ENCODE measurements at regions not wholly inside any gene's neighbourhood (a gene's known extent, or its start where the extent isn't known, plus 50 kb on each side); places are given as distances from the start of the nearest gene placed in this dataset.
A peak's percentile ranks its signal among the peaks of the same experiment; 100 is the strongest.

GRCh38 chr22:22721681-22722354 lies 77.4 kb downstream of the GGTLC2 start:
- Histone ChIP-seq H3K27ac (ENCODE audit: extremely low read depth, low read depth, low read length) (no peak overlapping the region), H3K9me3 (ENCODE audit: control insufficient read depth, insufficient read depth, low read depth, low read length) (no peaks in the 10 kb centered on the region), H3K36me3 (ENCODE audit: control insufficient read depth in 2 of 2, insufficient read depth in 1 of 2, low read length in 2 of 2) (no peaks in the 10 kb centered on the region), H3K4me1 (ENCODE audit: control insufficient read depth, insufficient read depth, low read length) (no peaks in the 10 kb centered on the region), H3K4me3 (ENCODE audit: low read depth, low read length) (no peak overlapping the region)
- ChIA-PET POLR2A (no interaction called here), CTCF (interaction anchor here (0.7 to 4.0 kb wide), 14 partner anchors 9 to 358 kb away, joined by 3 to 24 read pairs (median 6); no protein-coding TSS in a partner anchor)
- peak; percentile 97 for TF ChIP-seq ZFHX2 (tag by site-specific recombination; conservative IDR thresholded peaks at IDR 0.05)
- TF ChIP-seq EGR2 (tag by site-specific recombination; IDR thresholded peaks at IDR 0.05; ENCODE audit: low read depth), result peak; percentile 96
- no peak for TF ChIP-seq ZNF610 (tag by site-specific recombination; IDR thresholded peaks at IDR 0.05; ENCODE audit: borderline replicate concordance)

GRCh38 chr22:22728382-22728781 lies 84.0 kb downstream of the GGTLC2 start:
- Histone ChIP-seq H3K9me3 (ENCODE audit: control insufficient read depth, insufficient read depth, low read depth, low read length) (no peaks in the 10 kb centered on the region), H3K4me3 (ENCODE audit: low read depth, low read length) (no peak overlapping the region), H3K36me3 (ENCODE audit: control insufficient read depth in 2 of 2, insufficient read depth in 1 of 2, low read length in 2 of 2) (no peaks in the 10 kb centered on the region), H3K27ac (ENCODE audit: extremely low read depth, low read depth, low read length) (no peak overlapping the region), H3K4me1 (ENCODE audit: control insufficient read depth, insufficient read depth, low read length) (no peaks in the 10 kb centered on the region)
- CTCF ChIA-PET, result interaction anchor here (0.9 to 1.3 kb wide), 3 partner anchors 26 to 142 kb away, joined by 3 read pairs; no protein-coding TSS in a partner anchor
- TF ChIP-seq ZNF280C (tag by site-specific recombination; IDR thresholded peaks at IDR 0.05) (no peak), EGR2 (tag by site-specific recombination; IDR thresholded peaks at IDR 0.05; ENCODE audit: low read depth) (no peak), BCL11A (tag by site-specific recombination; IDR thresholded peaks at IDR 0.05; ENCODE audit: low read depth) (no peak), ZNF571 (tag by site-specific recombination; IDR thresholded peaks at IDR 0.05) (no peak), ZNF645 (tag by site-specific recombination; IDR thresholded peaks at IDR 0.05) (no peak), ZNF175 (tag by site-specific recombination; IDR thresholded peaks at IDR 0.05) (no peak), ZNF423 (tag by site-specific recombination; IDR thresholded peaks at IDR 0.05) (no peak), ZSCAN5A (tag by site-specific recombination; IDR thresholded peaks at IDR 0.05) (no peak)
- POLR2A ChIA-PET, result no interaction called here

- CTCF ChIA-PET, result interaction anchor here (1.1 to 2.4 kb wide), 4 partner anchors 10 to 64 kb away, joined by 4 to 7 read pairs (median 6); no protein-coding TSS in a partner anchor
- Histone ChIP-seq H3K27ac (ENCODE audit: extremely low read depth, low read depth, low read length) (no peak overlapping the region), H3K4me1 (ENCODE audit: control insufficient read depth, insufficient read depth, low read length) (no peaks in the 10 kb centered on the region), H3K36me3 (ENCODE audit: control insufficient read depth in 2 of 2, insufficient read depth in 1 of 2, low read length in 2 of 2) (no peaks in the 10 kb centered on the region), H3K4me3 (ENCODE audit: low read depth, low read length) (no peak overlapping the region), H3K9me3 (ENCODE audit: control insufficient read depth, insufficient read depth, low read depth, low read length) (no peaks in the 10 kb centered on the region)
- POLR2A ChIA-PET, result no interaction called here
- TF ChIP-seq CTCF (tag by site-specific recombination; IDR thresholded peaks at IDR 0.05) (no peak), ZNF19 (tag by site-specific recombination; IDR thresholded peaks at IDR 0.05; ENCODE audit: low read depth) (no peak), ZNF335 (tag by site-specific recombination; conservative IDR thresholded peaks at IDR 0.05) (no peak), EGR2 (tag by site-specific recombination; IDR thresholded peaks at IDR 0.05; ENCODE audit: low read depth) (no peak), ZNF239 (tag by site-specific recombination; IDR thresholded peaks at IDR 0.05) (no peak), ZNF658 (tag by site-specific recombination; IDR thresholded peaks at IDR 0.05) (no peak), ZNF707 (tag by site-specific recombination; IDR thresholded peaks at IDR 0.05) (no peak), TCF7L2 (IDR thresholded peaks at IDR 0.05; ENCODE audit: borderline replicate concordance, low read depth, low read length) (no peak), ZNF510 (tag by site-specific recombination; IDR thresholded peaks at IDR 0.05; ENCODE audit: insufficient replicate concordance) (no peak), ZBTB26 (tag by site-specific recombination; optimal IDR thresholded peaks at IDR 0.05) (no peak), ZFP69B (tag by site-specific recombination; IDR thresholded peaks at IDR 0.05) (no peak), ZNF146 (tag by site-specific recombination; IDR thresholded peaks at IDR 0.05) (no peak)
Observed at GRCh38 chr22:22730655-22731373, 86.4 kb downstream of the GGTLC2 start.

Measured in HEK293 (cell line).